ENCODE measurements at regions not wholly inside any gene's neighbourhood (a gene's known extent, or its start where the extent isn't known, plus 50 kb on each side); places are given as distances from the start of the nearest gene placed in this dataset.

DNA sequence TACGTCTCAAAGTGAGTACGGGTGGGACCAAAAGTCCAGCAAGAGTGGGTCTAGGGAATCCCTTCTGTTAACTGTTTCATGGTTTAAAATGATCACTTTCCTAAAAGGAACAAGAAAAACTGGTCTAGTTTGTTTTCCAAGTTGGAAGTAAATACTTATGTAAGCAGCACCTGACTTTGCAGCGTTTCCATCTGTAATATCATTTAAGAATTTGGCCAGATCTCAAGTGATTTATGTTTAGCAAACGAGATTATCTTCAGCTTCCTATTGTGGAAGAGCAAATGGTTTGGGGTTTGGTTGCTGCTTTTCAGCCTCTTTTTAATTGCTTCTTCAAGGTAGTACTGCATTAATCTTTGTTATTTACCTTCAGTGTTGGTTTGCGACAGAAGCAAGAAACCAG lies 50.4 kb downstream of the FHIP1A start:
- no peak for DNase-seq
- Histone ChIP-seq H3K9me3 (no peaks in the 10 kb centered on the region), H3K36me3 (replicated peaks in 1 of 2; ENCODE audit: insufficient read depth in 1 of 2, low read depth in 2 of 2) (no peaks in the 10 kb centered on the region), H3K4me3 (no peak overlapping the region), H3K27ac (peak overlapping the region; percentile 65 to 84 (median 72)), H3K4me1 (peaks cover 69% of the 10 kb centered on the region), H3K27me3 (no peaks in the 10 kb centered on the region)
- no peak for TF ChIP-seq POLR2A (IDR thresholded peaks at IDR 0.05)
- TF ChIP-seq, protein P1, sequence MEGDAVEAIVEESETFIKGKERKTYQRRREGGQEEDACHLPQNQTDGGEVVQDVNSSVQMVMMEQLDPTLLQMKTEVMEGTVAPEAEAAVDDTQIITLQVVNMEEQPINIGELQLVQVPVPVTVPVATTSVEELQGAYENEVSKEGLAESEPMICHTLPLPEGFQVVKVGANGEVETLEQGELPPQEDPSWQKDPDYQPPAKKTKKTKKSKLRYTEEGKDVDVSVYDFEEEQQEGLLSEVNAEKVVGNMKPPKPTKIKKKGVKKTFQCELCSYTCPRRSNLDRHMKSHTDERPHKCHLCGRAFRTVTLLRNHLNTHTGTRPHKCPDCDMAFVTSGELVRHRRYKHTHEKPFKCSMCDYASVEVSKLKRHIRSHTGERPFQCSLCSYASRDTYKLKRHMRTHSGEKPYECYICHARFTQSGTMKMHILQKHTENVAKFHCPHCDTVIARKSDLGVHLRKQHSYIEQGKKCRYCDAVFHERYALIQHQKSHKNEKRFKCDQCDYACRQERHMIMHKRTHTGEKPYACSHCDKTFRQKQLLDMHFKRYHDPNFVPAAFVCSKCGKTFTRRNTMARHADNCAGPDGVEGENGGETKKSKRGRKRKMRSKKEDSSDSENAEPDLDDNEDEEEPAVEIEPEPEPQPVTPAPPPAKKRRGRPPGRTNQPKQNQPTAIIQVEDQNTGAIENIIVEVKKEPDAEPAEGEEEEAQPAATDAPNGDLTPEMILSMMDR (IDR thresholded peaks at IDR 0.05), result no peak
- intact Hi-C loops (cut with DNase I), result no loop called here
- WGBS, 2 donors, result 9 to 11% methylated on average over 5 of the region's 5 CpGs
- ATAC-seq, result no peak

DNA sequence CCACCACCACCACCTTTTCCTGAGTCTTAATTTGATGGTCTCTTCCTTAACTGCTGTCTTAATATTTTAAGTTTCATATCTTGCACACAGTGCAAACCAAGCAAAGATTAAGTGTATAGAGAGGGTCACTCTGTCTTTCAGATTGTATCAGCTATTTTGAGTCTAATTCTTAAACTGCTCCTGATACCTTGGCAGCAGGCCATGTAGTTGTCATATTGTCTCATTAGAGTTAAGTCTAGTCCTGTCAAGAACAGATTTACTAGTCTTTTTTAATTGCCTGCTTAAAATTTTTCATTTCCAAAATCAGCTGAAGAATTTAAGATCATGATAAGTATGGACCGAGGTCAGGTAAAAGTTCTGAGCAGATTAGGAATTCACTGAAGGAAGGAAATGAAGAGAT lies 51.5 kb downstream of the FHIP1A start:
- no peak for DNase-seq
- no peak for ATAC-seq
- Histone ChIP-seq H3K4me1 (peaks cover 62% of the 10 kb centered on the region), H3K9me3 (no peaks in the 10 kb centered on the region), H3K27ac (peak overlapping the region in 3 of 4 donors; percentile 65 to 84 (median 80)), H3K4me3 (no peak overlapping the region), H3K36me3 (replicated peaks in 1 of 2; ENCODE audit: insufficient read depth in 1 of 2, low read depth in 2 of 2) (no peaks in the 10 kb centered on the region), H3K27me3 (no peaks in the 10 kb centered on the region)
- intact Hi-C loops (cut with DNase I), result no loop called here
- no peak for TF ChIP-seq POLR2A (IDR thresholded peaks at IDR 0.05)
- TF ChIP-seq, protein P1 (IDR thresholded peaks at IDR 0.05), result no peak
- WGBS, 2 donors, result 19 to 21% methylated on average over 1 of the region's 1 CpG

DNA sequence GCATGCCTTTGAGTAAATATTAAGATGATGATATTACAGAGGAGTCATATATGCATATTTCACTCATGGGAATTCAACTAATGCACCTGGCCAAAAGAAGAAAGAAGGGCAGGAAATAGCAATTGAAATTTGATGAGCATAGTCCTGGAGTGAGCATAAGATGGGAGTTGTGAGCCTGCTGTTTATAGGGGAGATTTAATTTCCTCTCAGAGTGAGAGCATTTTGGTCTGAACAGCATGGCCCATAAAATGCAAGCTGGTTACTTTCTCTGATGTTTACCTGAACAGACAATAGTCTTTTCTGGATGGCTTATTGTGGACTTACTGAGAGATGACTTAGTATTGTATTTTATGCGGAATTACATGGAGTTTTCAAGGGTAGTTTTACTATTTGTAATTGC lies 53.6 kb downstream of the FHIP1A start:
- no peaks in the 10 kb centered on the region for H3K9me3 ChIP-seq
- DNase-seq, result no peak
- no peak for ATAC-seq
- peaks cover 41% of the 10 kb centered on the region for H3K4me1 ChIP-seq
- intact Hi-C loops (cut with DNase I), result no loop called here
- TF ChIP-seq, protein P1 (IDR thresholded peaks at IDR 0.05), result no peak
- TF ChIP-seq POLR2A (IDR thresholded peaks at IDR 0.05), result no peak
- 92 to 95% methylated on average over 1 of the region's 1 CpG for WGBS, 2 donors
- H3K4me3 ChIP-seq, result no peak overlapping the region
- H3K36me3 ChIP-seq (replicated peaks in 1 of 2; ENCODE audit: insufficient read depth in 1 of 2, low read depth in 2 of 2), result no peaks in the 10 kb centered on the region
- no peaks in the 10 kb centered on the region for H3K27me3 ChIP-seq
- H3K27ac ChIP-seq, result no peak overlapping the region

- Histone ChIP-seq H3K27me3 (no peaks in the 10 kb centered on the region), H3K36me3 (replicated peaks in 1 of 2; ENCODE audit: insufficient read depth in 1 of 2, low read depth in 2 of 2) (no peaks in the 10 kb centered on the region), H3K4me1 (peaks cover 14% of the 10 kb centered on the region), H3K9me3 (no peaks in the 10 kb centered on the region), H3K4me3 (no peak overlapping the region), H3K27ac (no peak overlapping the region)
- intact Hi-C loops (cut with DNase I), result no loop called here
- ATAC-seq (no peak), DNase-seq (no peak)
- TF ChIP-seq, protein P1 (IDR thresholded peaks at IDR 0.05), result no peak
- TF ChIP-seq POLR2A (IDR thresholded peaks at IDR 0.05), result no peak
- WGBS, 2 donors, result 84 to 87% methylated on average over 3 of the region's 3 CpGs
Measured at GRCh38 chr4:151468715-151469696, 60.0 kb downstream of the FHIP1A start.

- no peaks in the 10 kb centered on the region for H3K9me3 ChIP-seq
- H3K4me1 ChIP-seq, result peaks cover 14% of the 10 kb centered on the region
- ATAC-seq, result no peak
- no peaks in the 10 kb centered on the region for H3K36me3 ChIP-seq (replicated peaks in 1 of 2; ENCODE audit: insufficient read depth in 1 of 2, low read depth in 2 of 2)
- H3K27me3 ChIP-seq, result no peaks in the 10 kb centered on the region
- TF ChIP-seq, protein P1 (IDR thresholded peaks at IDR 0.05), result no peak
- TF ChIP-seq POLR2A (IDR thresholded peaks at IDR 0.05), result no peak
- no peak for DNase-seq
- no peak overlapping the region for H3K4me3 ChIP-seq
- H3K27ac ChIP-seq, result no peak overlapping the region
- intact Hi-C loops (cut with DNase I), result no loop called here
Measured at GRCh38 chr4:151469970-151470369, 61.0 kb downstream of the FHIP1A start.

Data from body of pancreas (tissue), 4 donors.